HUDEP-2 (cell line): ENCODE measurements at regions not wholly inside any gene's neighbourhood (a gene's known extent, or its start where the extent isn't known, plus 50 kb on each side); places are given as distances from the start of the nearest gene placed in this dataset.

Source experiments
- DNase-seq, 76 experiments: peaks; one replicate each; lab custom pipeline; 2025; ENCODE audit not compliant: unreplicated experiment in 76 of 76; lab: John Stamatoyannopoulos, UW

- DNase-seq: no peak
Measured at GRCh38 chr4:45121426-45121975, 395.1 kb upstream of the GNPDA2 start.

GRCh38 chr4:45120163-45120562 lies 393.8 kb upstream of the GNPDA2 start:
- DNase-seq: no peak

- no peak for DNase-seq
Measured at GRCh38 chr4:45119376-45119775, 393.0 kb upstream of the GNPDA2 start.

GRCh38 chr4:45102716-45103115 lies 376.4 kb upstream of the GNPDA2 start:
- DNase-seq: no peak

- no peak for DNase-seq
Measured at GRCh38 chr4:45100956-45101818, 374.8 kb upstream of the GNPDA2 start.

- no peak for DNase-seq
Measured at GRCh38 chr4:45099471-45099870, 373.1 kb upstream of the GNPDA2 start.

GRCh38 chr4:45094684-45095083 lies 368.3 kb upstream of the GNPDA2 start:
- no peak for DNase-seq

GRCh38 chr4:45082101-45082500 lies 355.7 kb upstream of the GNPDA2 start:
- DNase-seq: no peak

- DNase-seq: no peak
Measured at GRCh38 chr4:45079616-45080015, 353.3 kb upstream of the GNPDA2 start.

GRCh38 chr4:45078201-45078600 lies 351.8 kb upstream of the GNPDA2 start:
- no peak for DNase-seq

GRCh38 chr4:45072981-45073380 lies 346.6 kb upstream of the GNPDA2 start:
- no peak for DNase-seq

- DNase-seq: no peak
Measured at GRCh38 chr4:45064741-45065140, 338.4 kb upstream of the GNPDA2 start.

- no peak for DNase-seq
Measured at GRCh38 chr4:45063696-45064095, 337.3 kb upstream of the GNPDA2 start.

GRCh38 chr4:45062935-45063545 lies 336.7 kb upstream of the GNPDA2 start:
- DNase-seq: no peak

GRCh38 chr4:45043911-45044310 lies 317.6 kb upstream of the GNPDA2 start:
- DNase-seq: no peak

GRCh38 chr4:45036677-45037076 lies 310.3 kb upstream of the GNPDA2 start:
- DNase-seq: no peak

GRCh38 chr4:45033676-45034419 lies 307.5 kb upstream of the GNPDA2 start:
- no peak for DNase-seq

GRCh38 chr4:45030059-45030458 lies 303.7 kb upstream of the GNPDA2 start:
- no peak for DNase-seq

- DNase-seq: no peak
Measured at GRCh38 chr4:45007508-45007907, 281.2 kb upstream of the GNPDA2 start.

GRCh38 chr4:45006078-45006477 lies 279.7 kb upstream of the GNPDA2 start:
- DNase-seq: no peak

- DNase-seq: no peak
Measured at GRCh38 chr4:45004847-45005565, 278.6 kb upstream of the GNPDA2 start.
